Ishikawa (cell line): ENCODE measurements at regions not wholly inside any gene's neighbourhood (a gene's known extent, or its start where the extent isn't known, plus 50 kb on each side); places are given as distances from the start of the nearest gene placed in this dataset.

Experiments used
- CEBPB ChIP-seq: IDR thresholded peaks from 2 replicates; pipeline ENCODE4 v1.6.1; 2012
- CREB1 ChIP-seq: IDR thresholded peaks from 2 replicates; pipeline ENCODE4 v1.6.1; 2012; ENCODE audit warnings: low read depth
- EGR1 ChIP-seq: IDR thresholded peaks from 2 replicates; pipeline ENCODE4 v1.6.1; 2012
- EP300 ChIP-seq: IDR thresholded peaks from 2 replicates; pipeline ENCODE4 v1.6.1; 2012; ENCODE audit warnings: borderline replicate concordance
- FOXM1 ChIP-seq: IDR thresholded peaks from 2 replicates; pipeline ENCODE4 v1.6.1; 2012; ENCODE audit warnings: low read depth, borderline replicate concordance
- NFIC ChIP-seq: IDR thresholded peaks from 2 replicates; pipeline ENCODE4 v1.6.1; 2012
- RAD21 ChIP-seq: IDR thresholded peaks from 2 replicates; pipeline ENCODE4 v1.6.1; 2012; ENCODE audit warnings: low read depth
- TAF1 ChIP-seq: IDR thresholded peaks from 2 replicates; pipeline ENCODE4 v1.6.1; 2012; ENCODE audit warnings: low read depth, mild to moderate bottlenecking
- TCF12 ChIP-seq: IDR thresholded peaks from 2 replicates; pipeline ENCODE4 v1.6.1; 2012; ENCODE audit warnings: low read depth
- TEAD4 ChIP-seq: IDR thresholded peaks from 2 replicates; pipeline ENCODE4 v1.6.1; 2012
- YY1 ChIP-seq: IDR thresholded peaks from 2 replicates; pipeline ENCODE4 v1.6.1; 2012; ENCODE audit warnings: low read depth
- ZBTB7A ChIP-seq: IDR thresholded peaks from 2 replicates; pipeline ENCODE4 v1.6.1; 2012; ENCODE audit warnings: low read depth
- TF ChIP-seq, protein P1 (sequence below): IDR thresholded peaks from 2 replicates; pipeline ENCODE4 v1.6.1; 2012; ENCODE audit warnings: low read depth, mild to moderate bottlenecking
- TF ChIP-seq, protein P2 (sequence below): IDR thresholded peaks from 2 replicates; pipeline ENCODE4 v1.6.1; 2012
- TF ChIP-seq, protein P3 (sequence below): IDR thresholded peaks from 2 replicates; pipeline ENCODE4 v1.6.1; 2012

DNA sequence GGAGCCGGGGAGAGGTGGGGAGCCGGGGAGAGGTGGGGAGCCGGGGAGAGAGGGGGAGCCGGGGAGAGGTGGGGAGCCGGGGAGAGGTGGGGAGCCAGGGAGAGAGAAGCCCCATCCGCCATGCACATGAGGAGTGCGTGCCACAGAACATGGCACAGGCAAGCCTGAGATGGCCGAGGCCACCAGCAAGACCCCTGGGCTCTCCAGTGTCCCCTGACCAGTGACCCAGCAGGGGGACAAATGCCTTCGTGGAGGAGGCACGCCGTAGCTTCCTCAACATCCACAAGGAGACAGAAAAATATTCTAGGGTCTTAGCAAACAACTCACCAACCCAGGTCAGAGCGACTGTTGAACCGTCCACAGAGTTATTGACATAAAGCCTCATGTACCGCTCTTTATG lies 618.8 kb downstream of the TBC1D22A start:
- no peak for TF ChIP-seq EP300
- no peak for TF ChIP-seq YY1
- TF ChIP-seq, protein P1, sequence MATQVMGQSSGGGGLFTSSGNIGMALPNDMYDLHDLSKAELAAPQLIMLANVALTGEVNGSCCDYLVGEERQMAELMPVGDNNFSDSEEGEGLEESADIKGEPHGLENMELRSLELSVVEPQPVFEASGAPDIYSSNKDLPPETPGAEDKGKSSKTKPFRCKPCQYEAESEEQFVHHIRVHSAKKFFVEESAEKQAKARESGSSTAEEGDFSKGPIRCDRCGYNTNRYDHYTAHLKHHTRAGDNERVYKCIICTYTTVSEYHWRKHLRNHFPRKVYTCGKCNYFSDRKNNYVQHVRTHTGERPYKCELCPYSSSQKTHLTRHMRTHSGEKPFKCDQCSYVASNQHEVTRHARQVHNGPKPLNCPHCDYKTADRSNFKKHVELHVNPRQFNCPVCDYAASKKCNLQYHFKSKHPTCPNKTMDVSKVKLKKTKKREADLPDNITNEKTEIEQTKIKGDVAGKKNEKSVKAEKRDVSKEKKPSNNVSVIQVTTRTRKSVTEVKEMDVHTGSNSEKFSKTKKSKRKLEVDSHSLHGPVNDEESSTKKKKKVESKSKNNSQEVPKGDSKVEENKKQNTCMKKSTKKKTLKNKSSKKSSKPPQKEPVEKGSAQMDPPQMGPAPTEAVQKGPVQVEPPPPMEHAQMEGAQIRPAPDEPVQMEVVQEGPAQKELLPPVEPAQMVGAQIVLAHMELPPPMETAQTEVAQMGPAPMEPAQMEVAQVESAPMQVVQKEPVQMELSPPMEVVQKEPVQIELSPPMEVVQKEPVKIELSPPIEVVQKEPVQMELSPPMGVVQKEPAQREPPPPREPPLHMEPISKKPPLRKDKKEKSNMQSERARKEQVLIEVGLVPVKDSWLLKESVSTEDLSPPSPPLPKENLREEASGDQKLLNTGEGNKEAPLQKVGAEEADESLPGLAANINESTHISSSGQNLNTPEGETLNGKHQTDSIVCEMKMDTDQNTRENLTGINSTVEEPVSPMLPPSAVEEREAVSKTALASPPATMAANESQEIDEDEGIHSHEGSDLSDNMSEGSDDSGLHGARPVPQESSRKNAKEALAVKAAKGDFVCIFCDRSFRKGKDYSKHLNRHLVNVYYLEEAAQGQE: no peak
- no peak for TF ChIP-seq CREB1
- no peak for TF ChIP-seq TEAD4
- no peak for TF ChIP-seq RAD21
- TF ChIP-seq ZBTB7A: no peak
- no peak for TF ChIP-seq NFIC
- TF ChIP-seq TAF1: no peak
- TF ChIP-seq, protein P2, sequence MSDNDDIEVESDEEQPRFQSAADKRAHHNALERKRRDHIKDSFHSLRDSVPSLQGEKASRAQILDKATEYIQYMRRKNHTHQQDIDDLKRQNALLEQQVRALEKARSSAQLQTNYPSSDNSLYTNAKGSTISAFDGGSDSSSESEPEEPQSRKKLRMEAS: no peak
- no peak for TF ChIP-seq FOXM1
- TF ChIP-seq, protein P3, sequence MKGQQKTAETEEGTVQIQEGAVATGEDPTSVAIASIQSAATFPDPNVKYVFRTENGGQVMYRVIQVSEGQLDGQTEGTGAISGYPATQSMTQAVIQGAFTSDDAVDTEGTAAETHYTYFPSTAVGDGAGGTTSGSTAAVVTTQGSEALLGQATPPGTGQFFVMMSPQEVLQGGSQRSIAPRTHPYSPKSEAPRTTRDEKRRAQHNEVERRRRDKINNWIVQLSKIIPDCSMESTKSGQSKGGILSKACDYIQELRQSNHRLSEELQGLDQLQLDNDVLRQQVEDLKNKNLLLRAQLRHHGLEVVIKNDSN: no peak

DNA sequence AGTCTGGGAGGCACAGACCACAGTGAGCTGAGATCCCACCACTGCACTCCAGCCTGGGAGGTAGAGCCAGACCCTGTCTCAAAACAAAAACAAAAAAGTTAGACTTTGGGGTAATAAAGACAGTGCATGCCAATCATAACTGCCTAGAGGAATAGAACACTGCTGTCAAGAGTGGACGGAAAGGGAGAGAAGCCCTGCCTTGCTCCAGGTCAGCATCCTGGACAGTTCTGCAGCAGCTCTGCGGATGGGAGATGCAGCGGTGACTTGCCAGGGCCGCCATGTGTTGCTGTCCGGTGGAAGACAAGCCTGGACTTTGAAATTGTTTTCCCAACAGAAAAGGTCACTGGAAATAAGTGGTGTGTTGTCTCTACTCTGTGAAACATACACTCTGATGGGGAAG lies 618.2 kb downstream of the TBC1D22A start:
- TF ChIP-seq, protein P3: no peak
- no peak for TF ChIP-seq EP300
- TF ChIP-seq, protein P2: no peak
- TF ChIP-seq TEAD4: no peak

DNA sequence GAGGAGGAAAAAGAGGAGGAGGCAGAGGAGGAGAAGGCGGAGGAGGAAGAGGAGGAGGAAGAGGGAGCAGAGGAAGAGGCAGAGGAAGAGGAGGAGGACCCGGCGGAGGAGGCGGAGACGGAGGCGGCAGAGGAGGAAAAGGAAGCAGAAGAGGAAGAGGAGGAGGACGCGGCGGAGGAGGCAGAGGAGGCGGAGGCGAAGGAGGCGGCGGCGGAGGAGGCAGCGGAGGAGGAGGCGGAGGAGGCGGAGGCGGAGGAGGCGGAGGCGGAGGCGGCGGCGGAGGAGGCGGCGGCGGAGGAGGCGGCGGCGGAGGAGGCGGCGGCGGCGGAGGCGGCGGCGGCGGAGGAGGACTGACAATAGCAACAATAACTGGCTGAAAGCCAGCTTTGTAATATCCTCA lies 616.6 kb downstream of the TBC1D22A start:
- TF ChIP-seq EGR1: peak; percentile 92
- no peak for TF ChIP-seq TCF12

DNA sequence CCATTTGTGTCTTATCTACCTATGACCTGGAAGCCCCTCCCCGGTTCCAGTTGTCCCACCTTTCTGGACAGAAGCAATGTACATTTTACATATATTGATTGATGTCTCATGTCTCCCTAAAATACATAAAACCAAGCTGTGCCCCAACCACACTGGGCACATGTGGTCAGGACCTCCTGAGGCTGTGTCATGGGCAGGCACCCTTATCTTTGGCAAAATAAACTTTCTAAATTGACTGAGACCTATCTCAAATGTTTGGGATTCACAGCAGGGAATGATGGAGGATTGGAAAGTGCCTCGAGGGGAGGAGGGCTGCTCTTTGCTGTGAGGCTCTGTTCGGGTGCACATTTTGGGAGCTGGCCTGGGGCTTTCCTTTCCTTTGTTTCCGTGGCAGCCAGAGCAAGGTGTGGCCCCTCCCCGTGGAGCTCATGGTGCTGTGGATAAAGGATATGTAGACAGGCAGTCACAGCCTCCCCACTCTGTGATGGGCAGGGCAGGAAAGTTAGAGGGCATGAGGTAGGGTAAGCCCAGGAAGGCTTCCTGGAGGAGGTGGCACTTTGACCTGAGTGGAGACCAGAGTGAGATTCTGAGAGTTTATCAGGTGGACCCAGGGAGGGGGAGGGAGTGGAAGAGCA lies 615.6 kb downstream of the TBC1D22A start:
- TF ChIP-seq CEBPB: no peak
- no peak for TF ChIP-seq FOXM1

DNA sequence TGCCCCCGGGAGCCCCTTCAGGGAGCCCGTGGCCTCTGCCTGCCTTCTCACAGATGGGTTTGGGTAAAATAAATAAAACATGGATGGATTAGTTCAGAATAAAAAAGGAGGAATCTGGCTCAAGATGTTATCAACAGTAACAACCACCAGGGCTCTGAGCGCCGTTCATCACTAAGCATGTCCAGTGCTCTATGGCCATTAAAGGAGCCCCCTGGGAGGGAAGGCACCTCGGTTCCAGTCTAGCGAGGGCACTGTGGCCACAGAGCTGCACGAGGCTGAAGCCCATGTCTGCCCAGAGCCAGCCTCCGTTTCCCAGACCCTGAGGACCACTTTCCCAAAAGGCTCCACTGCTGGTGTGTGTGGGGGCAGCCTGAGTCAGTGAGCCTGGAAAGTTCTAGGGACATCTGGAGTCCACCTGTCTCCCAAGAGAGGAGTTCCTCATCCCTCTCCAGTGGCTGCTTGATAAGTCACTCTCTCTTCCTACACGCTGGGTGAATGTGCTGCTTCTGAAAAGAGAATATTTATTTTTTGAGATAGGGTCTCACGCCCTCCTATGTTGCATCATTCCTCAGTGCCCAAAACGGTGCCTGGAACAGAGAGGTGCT lies 614.6 kb downstream of the TBC1D22A start:
- TF ChIP-seq, protein P1: no peak
- TF ChIP-seq RAD21 (no peak), EGR1 (no peak), FOXM1 (no peak), TEAD4 (no peak), CEBPB (no peak), ZBTB7A (no peak), CREB1 (no peak), YY1 (no peak), TAF1 (no peak), EP300 (no peak), NFIC (no peak), TCF12 (no peak)
- TF ChIP-seq, protein P3: no peak
- TF ChIP-seq, protein P2: no peak

DNA sequence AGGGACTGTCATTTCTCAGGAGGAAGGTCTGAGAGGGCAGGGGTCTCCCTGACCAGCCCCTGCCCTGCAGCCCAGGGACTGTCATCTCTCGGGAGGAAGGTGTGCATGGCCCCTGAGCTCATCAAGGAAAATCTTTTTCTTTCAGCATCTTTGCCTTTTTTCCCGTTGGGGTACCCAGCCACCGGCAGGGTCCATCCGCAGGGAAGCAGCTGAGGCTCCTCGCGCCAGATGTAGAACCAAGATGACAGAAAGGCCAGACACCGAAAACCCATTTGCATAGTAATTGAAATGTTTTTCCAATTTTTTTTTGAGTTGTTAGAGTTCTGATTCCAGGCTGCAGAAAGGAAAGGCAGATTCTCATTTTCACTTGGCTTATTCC lies 613.9 kb downstream of the TBC1D22A start:
- TF ChIP-seq FOXM1 (no peak), CEBPB (no peak), EP300 (no peak), ZBTB7A (no peak), RAD21 (no peak), TAF1 (no peak), YY1 (no peak), TCF12 (no peak), CREB1 (no peak), NFIC (no peak), EGR1 (no peak), TEAD4 (no peak)
- TF ChIP-seq, protein P2: no peak
- TF ChIP-seq, protein P3: no peak
- TF ChIP-seq, protein P1: no peak
